Prostate gland (tissue), 2 donors: ENCODE measurements at regions not wholly inside any gene's neighbourhood (a gene's known extent, or its start where the extent isn't known, plus 50 kb on each side); places are given as distances from the start of the nearest gene placed in this dataset.

Source experiments
- POLR2A ChIP-seq: fragments of 450-650 bp; IDR thresholded peaks from one replicate; pipeline ENCODE4 v1.6.1; 2016; ENCODE audit warnings: antibody characterized with exemption, mild to moderate bottlenecking
- TF ChIP-seq, protein P1 (sequence below), 4 experiments: fragments of 200-600 bp in 2 of 4; fragments of 450-650 bp in 2 of 4; sonication (generic) in 2 of 4; IDR thresholded peaks; 1 replicate in 3 of 4; 2 replicates in 1 of 4; pipeline ENCODE4 v1.5.1; 2016 to 2019; ENCODE audit warnings: antibody characterized with exemption in 4 of 4, mild to moderate bottlenecking in 2 of 4, moderate library complexity in 2 of 4

DNA sequence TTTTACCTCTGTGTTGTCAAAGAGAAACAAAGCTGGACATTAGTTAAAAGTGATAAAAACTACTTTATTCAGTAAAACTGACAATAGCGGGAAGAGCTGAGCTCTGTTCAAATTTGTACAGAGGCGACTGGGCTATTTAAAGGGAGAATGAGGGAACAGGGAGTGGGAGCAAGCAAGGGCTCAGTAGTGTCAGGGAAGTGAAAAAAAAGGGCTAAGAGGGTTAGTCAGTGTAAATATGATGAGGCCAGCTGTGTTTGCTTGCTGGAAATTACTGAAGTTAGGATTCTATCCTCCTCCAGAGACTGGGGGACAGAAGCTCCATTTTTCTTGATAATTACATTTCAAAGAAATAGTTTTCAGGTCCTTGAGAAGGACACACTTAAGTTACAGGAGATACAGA is 232.5 kb downstream of the SH2D4B start:
- TF ChIP-seq, protein P1, sequence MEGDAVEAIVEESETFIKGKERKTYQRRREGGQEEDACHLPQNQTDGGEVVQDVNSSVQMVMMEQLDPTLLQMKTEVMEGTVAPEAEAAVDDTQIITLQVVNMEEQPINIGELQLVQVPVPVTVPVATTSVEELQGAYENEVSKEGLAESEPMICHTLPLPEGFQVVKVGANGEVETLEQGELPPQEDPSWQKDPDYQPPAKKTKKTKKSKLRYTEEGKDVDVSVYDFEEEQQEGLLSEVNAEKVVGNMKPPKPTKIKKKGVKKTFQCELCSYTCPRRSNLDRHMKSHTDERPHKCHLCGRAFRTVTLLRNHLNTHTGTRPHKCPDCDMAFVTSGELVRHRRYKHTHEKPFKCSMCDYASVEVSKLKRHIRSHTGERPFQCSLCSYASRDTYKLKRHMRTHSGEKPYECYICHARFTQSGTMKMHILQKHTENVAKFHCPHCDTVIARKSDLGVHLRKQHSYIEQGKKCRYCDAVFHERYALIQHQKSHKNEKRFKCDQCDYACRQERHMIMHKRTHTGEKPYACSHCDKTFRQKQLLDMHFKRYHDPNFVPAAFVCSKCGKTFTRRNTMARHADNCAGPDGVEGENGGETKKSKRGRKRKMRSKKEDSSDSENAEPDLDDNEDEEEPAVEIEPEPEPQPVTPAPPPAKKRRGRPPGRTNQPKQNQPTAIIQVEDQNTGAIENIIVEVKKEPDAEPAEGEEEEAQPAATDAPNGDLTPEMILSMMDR (IDR thresholded peaks at IDR 0.05) = no peak
- no peak for TF ChIP-seq POLR2A
